AG04450 (cell line): ENCODE measurements at regions not wholly inside any gene's neighbourhood (a gene's known extent, or its start where the extent isn't known, plus 50 kb on each side); places are given as distances from the start of the nearest gene placed in this dataset.

Experiments used
- CTCF ChIA-PET: fragments of 300-600, 350-600 bp; formaldehyde crosslinking; extraction: SDS; loops from one replicate; lab custom pipeline; 2022; ENCODE audit warnings: antibody characterized with exemption, inconsistent platforms; lab: Charles Lee
- POLR2A ChIA-PET: fragments of 350-600 bp; formaldehyde crosslinking; extraction: SDS; loops from one replicate; lab custom pipeline; 2021; ENCODE audit warnings: antibody characterized with exemption, inconsistent platforms; lab: Yijun Ruan, JAX
- DNase-seq: peaks from one replicate; pipeline ENCODE4 v3.0.0-alpha.2; 2011; ENCODE audit warnings: low read depth, low spot score
- H3K27ac ChIP-seq: one replicate; pipeline ENCODE4 v1.5.1; 2012; ENCODE audit warnings: low read depth, low read length, control low read depth
- H3K27me3 ChIP-seq: one replicate; pipeline ENCODE4 v1.6.0; 2012; ENCODE audit warnings: low read length; ENCODE audit not compliant: control insufficient read depth, insufficient read depth
- H3K4me3 ChIP-seq: 2 replicates; pipeline ENCODE4 v1.5.1; 2011; ENCODE audit warnings: mild to moderate bottlenecking, low read depth, low read length, control low read depth
- H3K9me3 ChIP-seq: 2 replicates; pipeline ENCODE4 v1.5.1; 2012; ENCODE audit warnings: low read length; ENCODE audit not compliant: control insufficient read depth, insufficient read depth
- CTCF ChIP-seq: IDR thresholded peaks from 2 replicates; pipeline ENCODE4 v1.5.1; 2011; ENCODE audit warnings: low read depth, low read length, control low read depth, inconsistent platforms

DNA sequence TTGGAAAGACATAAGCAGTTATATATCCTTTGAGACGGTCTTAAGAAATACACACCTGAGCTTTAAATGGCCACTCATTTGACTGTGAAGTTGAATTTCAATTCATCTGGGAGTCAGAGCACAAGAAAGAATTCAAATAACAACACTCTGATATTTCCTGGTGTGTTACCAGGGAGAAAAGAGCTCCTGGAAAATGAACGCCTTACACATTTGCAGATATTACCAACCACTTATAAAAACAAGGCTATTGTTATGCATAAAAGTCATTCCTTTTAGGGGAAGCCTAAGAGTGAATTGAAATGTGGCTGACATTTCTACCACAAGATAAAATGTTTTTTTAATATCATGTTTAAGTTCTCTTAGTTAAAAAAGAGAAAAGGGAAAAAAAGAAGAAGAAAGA lies 229.2 kb upstream of the PLEKHG7 start:
- Histone ChIP-seq H3K27me3 (no peaks in the 10 kb centered on the region), H3K4me3 (no peak overlapping the region), H3K9me3 (no peaks in the 10 kb centered on the region), H3K27ac (no peak overlapping the region)
- DNase-seq: no peak
- POLR2A ChIA-PET: no interaction called here
- TF ChIP-seq CTCF: no peak
- CTCF ChIA-PET: no interaction called here

- ChIA-PET CTCF (no interaction called here), POLR2A (interaction anchor here (0.6 kb wide), 1 partner anchor 50 kb away, joined by 4 read pairs; no protein-coding TSS in a partner anchor)
- H3K9me3 ChIP-seq: no peaks in the 10 kb centered on the region
- no peak for DNase-seq
- H3K27me3 ChIP-seq: no peaks in the 10 kb centered on the region
- H3K27ac ChIP-seq: no peak overlapping the region
- no peak overlapping the region for H3K4me3 ChIP-seq
- no peak for TF ChIP-seq CTCF
Measured at GRCh38 chr12:92472201-92472600, 230.6 kb upstream of the PLEKHG7 start.

GRCh38 chr12:92471551-92471950 lies 231.2 kb upstream of the PLEKHG7 start:
- TF ChIP-seq CTCF: no peak
- DNase-seq: no peak
- no peaks in the 10 kb centered on the region for H3K9me3 ChIP-seq
- POLR2A ChIA-PET: no interaction called here
- no peak overlapping the region for H3K4me3 ChIP-seq
- CTCF ChIA-PET: no interaction called here
- H3K27ac ChIP-seq: no peak overlapping the region
- H3K27me3 ChIP-seq: no peaks in the 10 kb centered on the region

DNA sequence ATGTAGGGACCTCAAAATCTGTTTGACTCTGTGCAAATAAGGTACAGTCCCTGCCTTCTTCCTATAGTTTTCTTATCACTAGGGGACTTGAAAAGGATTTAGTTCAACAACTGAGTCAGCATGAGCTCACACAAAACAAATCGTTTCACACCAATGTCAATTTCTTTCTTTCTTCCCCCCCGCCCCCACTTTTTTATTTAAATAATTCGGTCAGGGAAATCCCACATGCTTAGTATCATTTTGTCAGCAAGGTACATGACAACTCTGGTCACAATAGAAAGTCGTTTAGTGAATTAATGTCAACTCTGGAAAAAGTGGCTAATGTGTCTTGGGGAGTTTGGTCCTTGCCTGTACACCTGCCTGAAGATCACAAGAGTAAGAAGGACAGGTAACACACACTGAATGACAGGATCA lies 232.2 kb upstream of the PLEKHG7 start:
- Histone ChIP-seq H3K27ac (no peak overlapping the region), H3K4me3 (no peak overlapping the region), H3K27me3 (no peaks in the 10 kb centered on the region), H3K9me3 (no peaks in the 10 kb centered on the region)
- no peak for TF ChIP-seq CTCF
- ChIA-PET CTCF (no interaction called here), POLR2A (no interaction called here)
- no peak for DNase-seq

DNA sequence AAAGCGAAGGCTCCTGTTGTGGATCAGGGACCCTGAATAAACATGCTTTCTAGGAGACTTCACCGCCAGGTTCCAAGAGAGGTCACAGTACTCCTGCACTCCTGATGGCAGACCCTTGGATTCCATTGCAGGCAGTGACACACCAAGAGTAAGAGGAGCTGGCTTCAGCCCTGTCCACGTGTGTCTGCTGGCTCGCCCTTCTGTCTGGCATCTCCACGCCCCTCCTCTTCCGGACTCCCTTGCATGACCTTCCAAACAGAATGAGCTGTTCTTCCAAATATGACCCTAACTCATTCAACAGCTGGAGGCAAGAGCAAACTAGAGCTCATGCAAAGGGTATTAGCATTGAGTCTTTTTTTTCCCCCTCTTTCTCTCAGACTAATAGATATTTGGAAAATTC lies 233.0 kb upstream of the PLEKHG7 start:
- no peak overlapping the region for H3K27ac ChIP-seq
- ChIA-PET POLR2A (interaction anchor here (1.3 kb wide), 1 partner anchor 324 kb away, joined by 7 read pairs; the partner anchor contains the start of gene BTG1), CTCF (no interaction called here)
- TF ChIP-seq CTCF: no peak
- no peak overlapping the region for H3K4me3 ChIP-seq
- H3K27me3 ChIP-seq: no peaks in the 10 kb centered on the region
- DNase-seq: no peak
- H3K9me3 ChIP-seq: no peaks in the 10 kb centered on the region
